Endothelial cell of umbilical vein (primary cell): ENCODE measurements at regions not wholly inside any gene's neighbourhood (a gene's known extent, or its start where the extent isn't known, plus 50 kb on each side); places are given as distances from the start of the nearest gene placed in this dataset.

Experiments
- BruUV-seq: library from RNA; stranded (reverse); fragments of 400-500 nt; replicated peaks from 2 replicates; lab custom pipeline; 2021; lab: Mats Ljungman, UMichigan
- CTCF ChIA-PET: fragments of 300-600, 350-600 bp; sonication (Branson Sonifier 250); formaldehyde crosslinking; loops from one replicate; lab custom pipeline; 2021; ENCODE audit warnings: antibody characterized with exemption, inconsistent platforms; lab: Charles Lee
- POLR2A ChIA-PET: fragments of 300-600, 350-600 bp; sonication (Branson Sonifier 250); formaldehyde crosslinking; loops from one replicate; lab custom pipeline; 2021; ENCODE audit warnings: antibody characterized with exemption, inconsistent platforms; lab: Charles Lee
- DNase-seq: peaks from one replicate; pipeline ENCODE4 v3.0.0-alpha.2; 2011; ENCODE audit warnings: low read depth, low spot score
- FAIRE-seq: peaks from 2 replicates; lab custom pipeline; 2011; peaks lifted over from hg19 to GRCh38; lab: Jason Lieb, UNC
- H2AFZ ChIP-seq: 2 replicates; pipeline ENCODE4 v1.6.0; 2012; ENCODE audit warnings: low read depth, low read length, control low read depth, inconsistent platforms
- H3K27ac ChIP-seq: 2 replicates; pipeline ENCODE4 v1.5.1; 2011; ENCODE audit warnings: low read depth, mild to moderate bottlenecking, control low read depth, low read length, moderate library complexity; ENCODE audit not compliant: insufficient read depth
- H3K27me3 ChIP-seq, 2 experiments: 2 replicates each; pipeline versions ENCODE4 v1.6.0 to v1.6.1; 2011; ENCODE audit warnings: low read length in 2 of 2, mixed read lengths in 1 of 2; ENCODE audit not compliant: control insufficient read depth in 2 of 2, insufficient read depth in 2 of 2
- H3K36me3 ChIP-seq, 2 experiments: 2 replicates in 1 of 2; 3 replicates in 1 of 2; pipeline ENCODE4 v1.5.1; 2011; ENCODE audit warnings: low read length in 2 of 2, mild to moderate bottlenecking in 1 of 2, moderate library complexity in 1 of 2; ENCODE audit not compliant: control insufficient read depth in 2 of 2, insufficient read depth in 2 of 2; ENCODE audit errors: extremely low read depth in 1 of 2
- H3K4me1 ChIP-seq: 3 replicates; pipeline ENCODE4 v1.5.1; 2011; ENCODE audit warnings: mild to moderate bottlenecking, low read length; ENCODE audit not compliant: control insufficient read depth, insufficient read depth; ENCODE audit errors: extremely low read depth
- H3K4me2 ChIP-seq: 2 replicates; pipeline ENCODE4 v1.6.1; 2011; ENCODE audit warnings: low read length, control low read depth, mixed read lengths; ENCODE audit not compliant: insufficient read depth
- H3K4me3 ChIP-seq, 3 experiments: fragments of 200-600 bp in 1 of 3; sonication (generic), shearing (Covaris generic) in 1 of 3; replicated peaks in 1 of 3; 2 replicates each; pipeline ENCODE4 v1.5.1; 2011 to 2016; ENCODE audit warnings: control low read depth in 3 of 3, low read length in 3 of 3, mild to moderate bottlenecking in 2 of 3, inconsistent platforms in 1 of 3, low read depth in 1 of 3, moderate library complexity in 1 of 3; ENCODE audit not compliant: insufficient read depth in 1 of 3
- H3K79me2 ChIP-seq: 2 replicates; pipeline ENCODE4 v1.6.0; 2012; ENCODE audit warnings: low read length, inconsistent platforms; ENCODE audit not compliant: control insufficient read depth, insufficient read depth
- H3K9ac ChIP-seq: replicated peaks from 2 replicates; pipeline ENCODE3; 2011; ENCODE audit warnings: low read length, control low read depth; ENCODE audit not compliant: insufficient read depth; ENCODE audit errors: extremely low read depth
- H3K9me1 ChIP-seq: replicated peaks from 3 replicates; pipeline ENCODE4 v1.6.0; 2011; ENCODE audit warnings: mild to moderate bottlenecking, low read length; ENCODE audit not compliant: control insufficient read depth, insufficient read depth; ENCODE audit errors: extremely low read depth
- H3K9me3 ChIP-seq: replicated peaks from 2 replicates; pipeline ENCODE4 v1.5.1; 2012; ENCODE audit warnings: low read length, inconsistent platforms; ENCODE audit not compliant: control insufficient read depth, insufficient read depth
- H4K20me1 ChIP-seq: replicated peaks from 2 replicates; pipeline ENCODE3; 2011; ENCODE audit warnings: mild to moderate bottlenecking, low read length; ENCODE audit not compliant: control insufficient read depth, insufficient read depth; ENCODE audit errors: extremely low read depth
- CTCF ChIP-seq, 2 donors: IDR thresholded peaks; 1 replicate in 1 of 2; 2 replicates in 1 of 2; pipeline ENCODE4 v1.5.1; 2011; ENCODE audit warnings: low read length in 2 of 2, mild to moderate bottlenecking in 2 of 2, moderate library complexity in 2 of 2, control low read depth in 1 of 2, inconsistent platforms in 1 of 2, low read depth in 1 of 2; ENCODE audit not compliant: insufficient read depth in 1 of 2; ENCODE audit errors: extremely low read depth in 1 of 2
- EZH2 ChIP-seq: IDR thresholded peaks from 2 replicates; pipeline ENCODE4 v1.6.1; 2012; ENCODE audit warnings: borderline replicate concordance, low read depth, mild to moderate bottlenecking, moderate library complexity, low read length, inconsistent platforms; ENCODE audit not compliant: severe bottlenecking
- FOS ChIP-seq: IDR thresholded peaks from 2 replicates; pipeline ENCODE4 v1.6.1; 2011; ENCODE audit warnings: mild to moderate bottlenecking, low read length, moderate library complexity, borderline replicate concordance; ENCODE audit not compliant: insufficient read depth
- GATA2 ChIP-seq: IDR thresholded peaks from 2 replicates; pipeline ENCODE4 v1.7.0; 2011; ENCODE audit warnings: low read depth, mild to moderate bottlenecking, moderate library complexity, mixed read lengths, low read length; ENCODE audit not compliant: insufficient read length, insufficient read depth
- JUN ChIP-seq: IDR thresholded peaks from 2 replicates; pipeline ENCODE4 v1.6.1; 2011; ENCODE audit warnings: borderline replicate concordance, low read depth; ENCODE audit not compliant: insufficient read length, insufficient read depth
- MAX ChIP-seq: IDR thresholded peaks from 2 replicates; pipeline ENCODE4 v1.6.1; 2011; ENCODE audit not compliant: insufficient read depth, insufficient read length
- MYC ChIP-seq: IDR thresholded peaks from one replicate; pipeline ENCODE4 v1.6.1; 2011; ENCODE audit warnings: mild to moderate bottlenecking, low read depth, low read length
- POLR2A ChIP-seq: IDR thresholded peaks from 2 replicates; pipeline ENCODE4 v1.6.1; 2012; ENCODE audit warnings: low read depth, mild to moderate bottlenecking, control low read depth, low read length
- POLR2AphosphoS5 ChIP-seq: IDR thresholded peaks from 2 replicates; pipeline ENCODE4 v1.6.1; 2012; ENCODE audit warnings: low read depth, mild to moderate bottlenecking, control low read depth, low read length, moderate library complexity; ENCODE audit not compliant: insufficient read depth
- dilution Hi-C: fragments of 300-500 bp; cut with MboI; formaldehyde crosslinking; loops from one replicate; pipeline ENCODE4 v1.15.0; 2019; ENCODE audit warnings: low sequenced_read_pairs; ENCODE audit not compliant: extremely low pct_ligation_motif_present
- intact Hi-C: fragments of 100-400 bp; cut with micrococcal nuclease; formaldehyde crosslinking; loops from one replicate; pipeline ENCODE4 v1.10.0; 2022

- Histone ChIP-seq H3K9me3 (no peaks in the 10 kb centered on the region), H3K9me1 (no peaks in the 10 kb centered on the region), H3K36me3 (no peaks in the 10 kb centered on the region), H3K4me1 (no peaks in the 10 kb centered on the region), H3K4me3 (no peak overlapping the region), H3K4me2 (no peak overlapping the region), H2AFZ (no peak overlapping the region), H3K27ac (no peak overlapping the region), H3K79me2 (no peaks in the 10 kb centered on the region), H4K20me1 (no peaks in the 10 kb centered on the region), H3K27me3 (no peaks in the 10 kb centered on the region), H3K9ac (no peak overlapping the region)
- ChIA-PET CTCF (no interaction called here), POLR2A (no interaction called here)
- FAIRE-seq = no peak
- intact Hi-C loops (no loop called here), dilution Hi-C loops (no loop called here)
- no peak for DNase-seq
- no TSS peak for BruUV-seq
- TF ChIP-seq POLR2AphosphoS5 (no peak), GATA2 (no peak), EZH2 (no peak), JUN (no peak), MAX (no peak), POLR2A (no peak), MYC (no peak), CTCF (IDR thresholded peaks at IDR 0.05; ENCODE audit: extremely low read depth in 1 of 2, insufficient read depth in 1 of 2, low read depth in 1 of 2, low read length in 2 of 2) (no peak), FOS (no peak)
These were observed 238.0 kb upstream of the CTNNB1 start for GRCh38 chr3:40961104-40961857.
